Muscle of leg (tissue), 3 donors: ENCODE measurements at regions not wholly inside any gene's neighbourhood (a gene's known extent, or its start where the extent isn't known, plus 50 kb on each side); places are given as distances from the start of the nearest gene placed in this dataset.

ENCODE experiments used
- DNase-seq: peaks from one replicate; pipeline ENCODE4 v3.0.0; 2013
- H3K27ac ChIP-seq: one replicate; pipeline ENCODE4 v1.5.1; 2013; ENCODE audit warnings: mild to moderate bottlenecking, low read length, control low read depth
- H3K27me3 ChIP-seq: one replicate; pipeline ENCODE4 v1.6.1; 2013; ENCODE audit warnings: low read length; ENCODE audit not compliant: control insufficient read depth, insufficient read depth
- H3K36me3 ChIP-seq: one replicate; pipeline ENCODE4 v1.6.1; 2013; ENCODE audit warnings: low read length; ENCODE audit not compliant: control insufficient read depth, insufficient read depth
- H3K4me1 ChIP-seq: one replicate; pipeline ENCODE4 v1.6.1; 2013; ENCODE audit warnings: low read length; ENCODE audit not compliant: control insufficient read depth, insufficient read depth
- H3K4me3 ChIP-seq: one replicate; pipeline ENCODE4 v1.5.1; 2013; ENCODE audit warnings: low read length, control low read depth
- H3K9me3 ChIP-seq: replicated peaks from 2 replicates; pipeline ENCODE4 v1.6.1; 2013; ENCODE audit warnings: low read depth, low read length; ENCODE audit not compliant: control insufficient read depth
- WGBS: methylation state at CpG from one replicate; pipeline ENCODE4 v1.1.5; 2013; ENCODE audit warnings: missing lambda C conversion rate; ENCODE audit not compliant: insufficient coverage; 5-methylcytosine and 5-hydroxymethylcytosine counted together

DNA sequence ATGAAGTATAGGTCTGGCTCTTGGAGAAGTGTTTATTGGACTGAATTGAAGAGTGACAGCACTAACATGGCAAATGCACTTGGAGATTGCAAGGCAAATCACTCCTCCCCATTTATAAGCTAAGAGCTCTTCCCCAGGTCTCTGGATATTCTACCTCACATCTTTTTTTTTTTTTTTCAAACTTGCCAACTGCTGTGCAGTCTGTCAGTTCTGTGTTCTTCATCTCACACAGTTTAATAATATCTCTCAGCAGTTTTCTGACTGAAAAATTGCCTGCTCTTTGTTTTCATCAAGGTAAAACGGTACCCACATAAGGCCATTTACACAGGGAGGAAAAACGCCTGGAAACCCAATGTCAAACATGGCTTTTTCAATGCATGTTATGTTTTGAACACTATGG is 186.1 kb upstream of the B3GALT2 start:
- Histone ChIP-seq H3K4me1 (no peaks in the 10 kb centered on the region), H3K27me3 (no peaks in the 10 kb centered on the region), H3K36me3 (no peaks in the 10 kb centered on the region), H3K4me3 (no peak overlapping the region), H3K9me3 (no peaks in the 10 kb centered on the region), H3K27ac (no peak overlapping the region)
- no peak for DNase-seq
- no CpG with 5 or more reads among the region's 2 CpGs for WGBS

DNA sequence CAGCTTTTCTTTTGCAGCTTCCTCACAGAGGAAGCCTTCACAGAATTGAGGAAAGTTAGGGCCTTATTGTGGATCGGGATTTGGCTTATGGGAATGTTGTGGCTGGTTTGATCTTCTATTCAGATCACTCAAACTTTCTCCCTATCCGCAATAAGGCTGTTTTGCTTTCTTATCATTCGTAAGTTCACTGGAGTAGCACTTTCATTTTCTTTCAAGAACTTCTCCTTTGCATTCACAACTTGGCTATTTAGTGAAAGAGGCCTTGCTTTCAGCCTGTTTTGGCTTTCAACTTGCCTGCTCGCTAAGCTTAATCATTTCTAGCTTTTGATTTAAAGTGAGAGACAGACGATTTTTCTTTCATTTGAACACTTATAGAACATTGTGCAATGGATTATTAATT is 181.9 kb upstream of the B3GALT2 start:
- Histone ChIP-seq H3K4me1 (no peaks in the 10 kb centered on the region), H3K9me3 (no peaks in the 10 kb centered on the region), H3K4me3 (no peak overlapping the region), H3K36me3 (no peaks in the 10 kb centered on the region), H3K27me3 (no peaks in the 10 kb centered on the region), H3K27ac (no peak overlapping the region)
- no peak for DNase-seq
- no CpG with 5 or more reads among the region's 5 CpGs for WGBS

DNA sequence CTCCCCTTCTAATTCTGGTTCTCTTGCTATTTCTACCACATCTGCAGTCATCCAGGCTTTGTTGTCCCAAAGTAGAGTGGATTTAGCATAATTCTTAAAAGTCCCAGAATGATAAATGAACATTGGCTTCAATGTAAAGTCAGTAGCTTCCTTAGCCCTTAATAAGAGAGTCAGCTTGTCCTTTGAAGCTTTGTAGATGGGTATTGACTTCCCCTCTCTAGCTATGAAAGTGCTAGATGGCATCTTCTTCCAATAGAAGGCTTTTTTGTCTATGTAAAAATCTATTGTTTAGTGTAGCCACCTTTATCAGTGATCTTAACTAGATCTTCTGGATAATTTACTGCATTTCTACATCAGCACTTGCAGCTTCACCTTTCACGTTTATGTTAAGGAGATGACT is 181.4 kb upstream of the B3GALT2 start:
- H3K4me3 ChIP-seq: no peak overlapping the region
- WGBS: no CpG with 5 or more reads among the region's 1 CpG
- H3K9me3 ChIP-seq: no peaks in the 10 kb centered on the region
- no peaks in the 10 kb centered on the region for H3K27me3 ChIP-seq
- no peak overlapping the region for H3K27ac ChIP-seq
- H3K4me1 ChIP-seq: no peaks in the 10 kb centered on the region
- DNase-seq: no peak
- no peaks in the 10 kb centered on the region for H3K36me3 ChIP-seq

GRCh38 chr1:193366764-193367507 is 180.5 kb upstream of the B3GALT2 start:
- Histone ChIP-seq H3K36me3 (no peaks in the 10 kb centered on the region), H3K9me3 (no peaks in the 10 kb centered on the region), H3K4me3 (no peak overlapping the region), H3K4me1 (no peaks in the 10 kb centered on the region), H3K27ac (no peak overlapping the region), H3K27me3 (no peaks in the 10 kb centered on the region)
- no peak for DNase-seq
- no CpG with 5 or more reads among the region's 1 CpG for WGBS

- H3K9me3 ChIP-seq: no peaks in the 10 kb centered on the region
- no peaks in the 10 kb centered on the region for H3K27me3 ChIP-seq
Measured at GRCh38 chr1:193365966-193366365, 179.6 kb upstream of the B3GALT2 start.

DNA sequence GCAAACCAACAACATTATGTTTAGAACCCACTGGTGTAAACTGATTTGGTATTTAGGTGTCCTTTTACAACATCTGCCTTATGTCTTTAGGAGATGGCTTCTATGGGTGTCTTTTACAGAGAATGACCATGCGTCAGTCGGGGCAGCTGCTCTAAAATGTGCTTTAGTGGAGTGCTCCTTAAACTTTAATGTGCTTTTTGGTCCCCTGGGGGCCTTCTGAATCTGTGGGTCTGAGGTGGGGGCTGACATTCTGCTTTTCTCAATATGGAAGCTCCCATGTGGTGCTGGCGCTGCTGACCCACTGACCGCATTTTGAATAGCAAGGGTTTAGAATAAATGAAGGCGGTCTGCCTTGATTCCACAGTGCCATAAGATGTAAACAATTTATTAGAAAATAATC is 173.2 kb upstream of the B3GALT2 start:
- Histone ChIP-seq H3K4me3 (no peak overlapping the region), H3K4me1 (peaks cover 4% of the 10 kb centered on the region), H3K27ac (no peak overlapping the region), H3K9me3 (no peaks in the 10 kb centered on the region), H3K36me3 (no peaks in the 10 kb centered on the region), H3K27me3 (no peaks in the 10 kb centered on the region)
- 76% methylated on average over 2 of the region's 5 CpGs for WGBS
- no peak for DNase-seq

More at GRCh38 chr1:193365966-193366365, 179.6 kb upstream of the B3GALT2 start:
- no peaks in the 10 kb centered on the region for H3K4me1 ChIP-seq
- WGBS: 0% methylated on average over 1 of the region's 2 CpGs
- no peaks in the 10 kb centered on the region for H3K36me3 ChIP-seq
- H3K4me3 ChIP-seq: no peak overlapping the region
- DNase-seq: no peak
- no peak overlapping the region for H3K27ac ChIP-seq

- no peaks in the 10 kb centered on the region for H3K27me3 ChIP-seq
- no peaks in the 10 kb centered on the region for H3K36me3 ChIP-seq
- DNase-seq: no peak
- H3K27ac ChIP-seq: no peak overlapping the region
- no CpG with 5 or more reads among the region's 3 CpGs for WGBS
- H3K4me1 ChIP-seq: peaks cover 4% of the 10 kb centered on the region
- no peaks in the 10 kb centered on the region for H3K9me3 ChIP-seq
- no peak overlapping the region for H3K4me3 ChIP-seq
Measured at GRCh38 chr1:193358419-193358818, 172.0 kb upstream of the B3GALT2 start.

DNA sequence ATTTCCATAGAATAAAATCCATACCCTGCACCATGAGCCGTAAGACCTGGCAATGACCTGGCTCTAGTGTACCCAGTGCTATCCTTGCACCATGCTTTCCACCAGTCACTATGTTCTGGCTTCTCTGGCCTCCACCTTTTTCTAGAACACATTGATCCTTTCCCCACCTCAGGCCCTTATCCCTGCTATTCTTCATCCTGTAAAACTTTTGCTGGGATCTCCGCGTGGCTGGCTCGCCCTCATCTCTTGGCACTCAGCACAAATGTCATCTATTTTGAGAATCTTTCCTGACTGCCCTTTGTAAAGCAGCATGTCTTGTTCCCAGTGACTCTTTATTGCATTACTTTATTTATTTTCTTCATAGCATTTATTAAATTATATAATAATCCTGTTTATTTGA is 169.8 kb upstream of the B3GALT2 start:
- no peaks in the 10 kb centered on the region for H3K9me3 ChIP-seq
- no peak overlapping the region for H3K27ac ChIP-seq
- WGBS: 86% methylated on average over 4 of the region's 4 CpGs
- H3K36me3 ChIP-seq: no peaks in the 10 kb centered on the region
- H3K4me3 ChIP-seq: no peak overlapping the region
- peaks cover 4% of the 10 kb centered on the region for H3K4me1 ChIP-seq
- no peaks in the 10 kb centered on the region for H3K27me3 ChIP-seq
- no peak for DNase-seq

- no peak overlapping the region for H3K27ac ChIP-seq
Measured at GRCh38 chr1:193355626-193356025, 169.2 kb upstream of the B3GALT2 start.

DNA sequence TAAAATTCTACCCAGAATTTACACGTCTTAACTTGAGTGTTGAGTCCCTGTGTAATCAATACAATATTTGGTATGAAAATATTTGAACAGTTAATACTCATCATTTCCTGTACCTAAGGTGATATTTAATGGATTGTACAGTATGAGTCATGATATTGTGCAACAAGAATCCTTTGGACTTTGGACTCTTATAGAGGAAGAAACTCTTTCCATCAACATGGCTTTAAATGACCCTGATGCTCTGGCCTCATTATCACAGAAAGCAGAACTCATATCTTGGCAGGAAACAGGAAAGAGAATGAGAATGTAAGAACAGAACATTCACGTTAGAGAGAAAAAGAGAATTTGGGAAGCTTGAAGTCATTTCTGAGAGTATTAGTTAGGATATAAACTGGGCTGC is 168.8 kb upstream of the B3GALT2 start:
- Histone ChIP-seq H3K9me3 (no peaks in the 10 kb centered on the region), H3K4me1 (peaks cover 4% of the 10 kb centered on the region), H3K36me3 (no peaks in the 10 kb centered on the region), H3K4me3 (no peak overlapping the region), H3K27ac (no peak overlapping the region), H3K27me3 (no peaks in the 10 kb centered on the region)
- DNase-seq: no peak
- no CpG with 5 or more reads among the region's 2 CpGs for WGBS

More at GRCh38 chr1:193355626-193356025, 169.2 kb upstream of the B3GALT2 start:
- no peaks in the 10 kb centered on the region for H3K36me3 ChIP-seq
- H3K27me3 ChIP-seq: no peaks in the 10 kb centered on the region
- no CpG with 5 or more reads among the region's 2 CpGs for WGBS
- H3K4me1 ChIP-seq: peaks cover 4% of the 10 kb centered on the region
- DNase-seq: no peak
- no peaks in the 10 kb centered on the region for H3K9me3 ChIP-seq
- no peak overlapping the region for H3K4me3 ChIP-seq
